H1 (cell line): ENCODE measurements at regions not wholly inside any gene's neighbourhood (a gene's known extent, or its start where the extent isn't known, plus 50 kb on each side); places are given as distances from the start of the nearest gene placed in this dataset.

Experiments used
- CTCF ChIA-PET: fragments of 300-600 bp; sonication (Branson Sonifier 250); formaldehyde crosslinking; loops from one replicate; lab custom pipeline; 2021; ENCODE audit not compliant: partially characterized antibody; lab: Charles Lee
- POLR2A ChIA-PET: fragments of 300-600 bp; sonication (Branson Sonifier 250); formaldehyde crosslinking; loops from one replicate; lab custom pipeline; 2021; ENCODE audit warnings: inconsistent platforms; ENCODE audit not compliant: partially characterized antibody; lab: Charles Lee
- DNase-seq, 2 experiments: peaks; one replicate each; pipeline versions ENCODE4 v3.0.0 to v3.0.0-alpha.2; 2010 to 2022; ENCODE audit warnings: low spot score in 2 of 2, low read depth in 1 of 2, mixed read lengths in 1 of 2
- FAIRE-seq: peaks from 2 replicates; lab custom pipeline; 2011; peaks lifted over from hg19 to GRCh38; lab: Jason Lieb, UNC
- H2AFZ ChIP-seq: 2 replicates; pipeline ENCODE4 v1.8.1; 2012; ENCODE audit warnings: low read length, inconsistent platforms
- H2AK5ac ChIP-seq: 2 replicates; pipeline ENCODE4 v1.6.1; 2013; ENCODE audit warnings: low read depth, low read length
- H2BK120ac ChIP-seq: replicated peaks from 2 replicates; pipeline ENCODE3; 2013; ENCODE audit warnings: low read depth, low read length, inconsistent platforms
- H2BK12ac ChIP-seq: 2 replicates; pipeline ENCODE4 v1.6.1; 2013; ENCODE audit warnings: low read depth, low read length
- H2BK15ac ChIP-seq: 2 replicates; pipeline ENCODE4 v1.6.1; 2013; ENCODE audit warnings: low read length
- H2BK20ac ChIP-seq: 2 replicates; pipeline ENCODE4 v1.6.1; 2013; ENCODE audit warnings: low read length
- H2BK5ac ChIP-seq: 2 replicates; pipeline ENCODE4 v1.6.1; 2013; ENCODE audit warnings: low read depth, low read length
- H3K14ac ChIP-seq: 2 replicates; pipeline ENCODE4 v1.6.1; 2013; ENCODE audit warnings: inconsistent platforms; ENCODE audit not compliant: insufficient read length
- H3K18ac ChIP-seq: 2 replicates; pipeline ENCODE4 v1.6.1; 2013; ENCODE audit warnings: low read length; ENCODE audit errors: extremely low read depth
- H3K23ac ChIP-seq: 2 replicates; pipeline ENCODE4 v1.6.1; 2013; ENCODE audit warnings: inconsistent platforms; ENCODE audit not compliant: insufficient read length
- H3K23me2 ChIP-seq: 2 replicates; pipeline ENCODE4 v1.6.1; 2013; ENCODE audit warnings: low read depth, low read length
- H3K27ac ChIP-seq: 2 replicates; pipeline ENCODE4 v1.6.1; 2011; ENCODE audit warnings: low read depth, low read length, inconsistent platforms
- H3K27me3 ChIP-seq, 4 experiments: replicated peaks in 1 of 4; 1 replicate in 1 of 4; 2 replicates in 3 of 4; pipeline versions ENCODE4 v1.6.1 to v1.8.1; 2011 to 2013; ENCODE audit warnings: low read length in 3 of 4, mild to moderate bottlenecking in 3 of 4, inconsistent platforms in 2 of 4, mixed read lengths in 2 of 4, moderate library complexity in 1 of 4; ENCODE audit not compliant: control insufficient read depth in 3 of 4, insufficient read depth in 3 of 4; ENCODE audit errors: extremely low read depth in 1 of 4
- H3K36me3 ChIP-seq, 4 experiments: 2 replicates each; pipeline versions ENCODE4 v1.6.1 to v1.8.1; 2011 to 2013; ENCODE audit warnings: mild to moderate bottlenecking in 4 of 4, low read length in 3 of 4, moderate library complexity in 2 of 4, control low read depth in 1 of 4, inconsistent platforms in 1 of 4; ENCODE audit not compliant: insufficient read depth in 4 of 4, control insufficient read depth in 2 of 4
- H3K4ac ChIP-seq: replicated peaks from 2 replicates; pipeline ENCODE3; 2013; ENCODE audit warnings: low read length, low read depth, mixed read lengths, inconsistent platforms; ENCODE audit not compliant: insufficient read length
- H3K4me1 ChIP-seq, 4 experiments: replicated peaks in 1 of 4; 1 replicate in 1 of 4; 2 replicates in 3 of 4; pipeline versions ENCODE4 v1.6.1 to v1.8.1; 2011 to 2013; ENCODE audit warnings: low read length in 3 of 4, inconsistent platforms in 2 of 4, mixed read lengths in 1 of 4; ENCODE audit not compliant: insufficient read depth in 4 of 4, control insufficient read depth in 3 of 4
- H3K4me2 ChIP-seq, 2 experiments: 2 replicates each; pipeline versions ENCODE4 v1.6.1 to v1.8.1; 2011 to 2013; ENCODE audit warnings: low read depth in 2 of 2, low read length in 2 of 2, control low read depth in 1 of 2, inconsistent platforms in 1 of 2, mild to moderate bottlenecking in 1 of 2; ENCODE audit not compliant: insufficient read depth in 1 of 2
- H3K4me3 ChIP-seq, 4 experiments: fragments of 200-600, 300-600 bp in 1 of 4; sonication (generic), shearing (Covaris generic), sonication (Bioruptor Twin) in 1 of 4; 2 replicates each; pipeline versions ENCODE4 v1.5.1 to v1.8.1; 2011 to 2016; ENCODE audit warnings: low read length in 4 of 4, low read depth in 3 of 4, control low read depth in 2 of 4, inconsistent platforms in 2 of 4, mild to moderate bottlenecking in 2 of 4, mixed read lengths in 1 of 4, moderate library complexity in 1 of 4; ENCODE audit not compliant: insufficient read depth in 2 of 4; ENCODE audit errors: extremely low read depth in 1 of 4
- H3K56ac ChIP-seq: replicated peaks from 2 replicates; pipeline ENCODE3; 2013; ENCODE audit warnings: low read depth, mild to moderate bottlenecking, mixed read lengths, low read length, inconsistent platforms; ENCODE audit not compliant: insufficient read length
- H3K79me1 ChIP-seq: 2 replicates; pipeline ENCODE4 v1.6.1; 2013; ENCODE audit warnings: low read depth, low read length, control low read depth
- H3K79me2 ChIP-seq, 2 experiments: 2 replicates each; pipeline versions ENCODE4 v1.6.1 to v1.8.1; 2012 to 2013; ENCODE audit warnings: low read length in 2 of 2, mild to moderate bottlenecking in 2 of 2, inconsistent platforms in 1 of 2; ENCODE audit not compliant: insufficient read depth in 2 of 2, control insufficient read depth in 1 of 2
- H3K9ac ChIP-seq, 4 experiments: replicated peaks in 1 of 4; 1 replicate in 1 of 4; 2 replicates in 3 of 4; pipeline versions ENCODE4 v1.6.1 to v1.8.1; 2011 to 2013; ENCODE audit warnings: low read depth in 3 of 4, low read length in 3 of 4, control low read depth in 2 of 4, mild to moderate bottlenecking in 2 of 4, moderate library complexity in 2 of 4, inconsistent platforms in 1 of 4; ENCODE audit errors: extremely low read depth in 1 of 4
- H3K9me3 ChIP-seq, 2 experiments: 2 replicates each; pipeline versions ENCODE4 v1.6.1 to v1.8.1; 2012 to 2013; ENCODE audit warnings: mild to moderate bottlenecking in 2 of 2, moderate library complexity in 2 of 2, control low read depth in 1 of 2, inconsistent platforms in 1 of 2, low read depth in 1 of 2, low read length in 1 of 2, mixed read lengths in 1 of 2; ENCODE audit not compliant: insufficient read depth in 2 of 2
- H4K20me1 ChIP-seq, 2 experiments: replicated peaks in 1 of 2; 2 replicates each; pipeline versions ENCODE3 to v1.8.1; 2011 to 2013; ENCODE audit warnings: inconsistent platforms in 2 of 2, low read length in 2 of 2, mild to moderate bottlenecking in 1 of 2; ENCODE audit not compliant: insufficient read depth in 2 of 2, control insufficient read depth in 1 of 2
- H4K5ac ChIP-seq: 2 replicates; pipeline ENCODE4 v1.6.1; 2013; ENCODE audit warnings: low read length, low read depth, mixed read lengths, inconsistent platforms; ENCODE audit not compliant: insufficient read length
- H4K8ac ChIP-seq: 2 replicates; pipeline ENCODE4 v1.8.0; 2013; ENCODE audit warnings: mild to moderate bottlenecking, moderate library complexity, low read length, inconsistent platforms; ENCODE audit not compliant: insufficient read depth; ENCODE audit errors: extremely low read depth
- H4K91ac ChIP-seq: replicated peaks from 2 replicates; pipeline ENCODE3; 2013; ENCODE audit warnings: low read length, mixed read lengths, inconsistent platforms; ENCODE audit not compliant: insufficient read length
- BRCA1 ChIP-seq: IDR thresholded peaks from 2 replicates; pipeline ENCODE4 v1.6.1; 2012; ENCODE audit warnings: low read depth, low read length, improper control_type of control experiment
- CBX8 ChIP-seq: fragments of 300-800, 300-1000 bp; sonication (generic); IDR thresholded peaks from 2 replicates; pipeline ENCODE4 v1.7.1; 2016; ENCODE audit warnings: low read depth, low read length, borderline replicate concordance
- CTBP2 ChIP-seq: IDR thresholded peaks from 2 replicates; pipeline ENCODE4 v1.7.0; 2011; ENCODE audit warnings: borderline replicate concordance, mild to moderate bottlenecking, moderate library complexity, mixed read lengths, low read length; ENCODE audit not compliant: insufficient read depth, insufficient read length
- RXRA ChIP-seq: IDR thresholded peaks from 2 replicates; pipeline ENCODE4 v1.6.1; 2011; ENCODE audit warnings: low read depth, mild to moderate bottlenecking, low read length, moderate library complexity; ENCODE audit not compliant: insufficient read depth
- TAF1 ChIP-seq: IDR thresholded peaks from 2 replicates; pipeline ENCODE4 v1.6.1; 2011; ENCODE audit warnings: mild to moderate bottlenecking, low read depth, low read length
- WGBS, 2 experiments: shearing (Covaris generic) in 1 of 2; methylation state at CpG; one replicate each; pipeline versions ENCODE4 v1.1.6 to v1.1.7; 2013 to 2015; ENCODE audit warnings: low lambda C conversion rate in 2 of 2, mixed read lengths in 2 of 2, inconsistent platforms in 1 of 2, low coverage in 1 of 2, missing lambda C conversion rate in 1 of 2; ENCODE audit not compliant: insufficient replicate concordance in 2 of 2, insufficient coverage in 1 of 2, insufficient read length in 1 of 2; ENCODE audit errors: extremely low coverage in 1 of 2, missing lambda C conversion rate in 1 of 2; 5-methylcytosine and 5-hydroxymethylcytosine counted together

GRCh38 chr6:22028403-22029090, 268.3 kb downstream of the PRL start:
- H2BK12ac ChIP-seq, result no peak overlapping the region
- H2BK120ac ChIP-seq, result no peak overlapping the region
- no peak overlapping the region for H3K4me2 ChIP-seq
- no peak overlapping the region for H3K9ac ChIP-seq
- H3K23me2 ChIP-seq, result no peaks in the 10 kb centered on the region
- H2AK5ac ChIP-seq, result no peak overlapping the region
- no peak overlapping the region for H3K56ac ChIP-seq
- no peak overlapping the region for H2AFZ ChIP-seq
- H3K4me1 ChIP-seq, result peaks cover 6 to 16% (median 9%) of the 10 kb centered on the region in 4 experiments; a peak in 6 of 7 replicates
- POLR2A ChIA-PET, result interaction anchor here (0.9 to 1.3 kb wide), 4 partner anchors 9 to 30 kb away, joined by 3 read pairs; no protein-coding TSS in a partner anchor
- H2BK20ac ChIP-seq, result no peak overlapping the region
- H3K27me3 ChIP-seq, result no peaks in the 10 kb centered on the region
- no peak overlapping the region for H3K23ac ChIP-seq
- peaks cover 0 to 5% (median 1%) of the 10 kb centered on the region in 4 experiments; a peak in 2 of 8 replicates for H3K36me3 ChIP-seq
- H3K79me2 ChIP-seq, result peaks cover 0 to 15% of the 10 kb centered on the region in 2 experiments; a peak in 1 of 4 replicates
- no peak overlapping the region for H2BK5ac ChIP-seq
- no peaks in the 10 kb centered on the region for H3K9me3 ChIP-seq
- H3K14ac ChIP-seq, result no peak overlapping the region
- no peak overlapping the region for H3K18ac ChIP-seq
- H3K79me1 ChIP-seq, result 0 out of 2 replicates have a peak, but pooled peaks cover 5% of the 10 kb centered on the region
- H3K4ac ChIP-seq, result no peak overlapping the region
- CTCF ChIA-PET, result interaction anchor here (0.6 kb wide), 1 partner anchor 166 kb away, joined by 4 read pairs; no protein-coding TSS in a partner anchor
- no peak for TF ChIP-seq CTBP2
- TF ChIP-seq BRCA1, result no peak
- TF ChIP-seq CBX8, result no peak
- TF ChIP-seq RXRA, result no peak
- no peak for TF ChIP-seq TAF1
- no peak overlapping the region for H3K27ac ChIP-seq
- no peak overlapping the region for H4K8ac ChIP-seq
- DNase-seq (no peak), FAIRE-seq (no peak)
- no peak overlapping the region for H3K4me3 ChIP-seq
- no peak overlapping the region for H2BK15ac ChIP-seq
- H4K91ac ChIP-seq, result no peak overlapping the region
- no peaks in the 10 kb centered on the region for H4K20me1 ChIP-seq
- no peak overlapping the region for H4K5ac ChIP-seq
- 77% methylated on average over 7 of the region's 7 CpGs; no CpG with 5 or more reads in 1 of the 2 experiments for WGBS, 2 experiments
